Osteoblast (primary cell): ENCODE measurements at regions not wholly inside any gene's neighbourhood (a gene's known extent, or its start where the extent isn't known, plus 50 kb on each side); places are given as distances from the start of the nearest gene placed in this dataset.

Experiments
- DNase-seq: peaks from one replicate; pipeline ENCODE4 v3.0.0; 2011; ENCODE audit warnings: low spot score, mixed read lengths; ENCODE audit not compliant: insufficient read length; ENCODE audit errors: missing footprints
- H2AFZ ChIP-seq: 2 replicates; pipeline ENCODE4 v1.6.0; 2011; ENCODE audit warnings: mild to moderate bottlenecking, low read length
- H3K27ac ChIP-seq: 2 replicates; pipeline ENCODE4 v1.5.1; 2011; ENCODE audit warnings: mild to moderate bottlenecking, low read depth, low read length, moderate library complexity
- H3K27me3 ChIP-seq: 2 replicates; pipeline ENCODE4 v1.6.0; 2012; ENCODE audit warnings: mild to moderate bottlenecking, control low read depth, inconsistent platforms, low read length, moderate library complexity; ENCODE audit not compliant: insufficient read depth
- H3K36me3 ChIP-seq: 2 replicates; pipeline ENCODE4 v1.5.1; 2011; ENCODE audit warnings: mild to moderate bottlenecking, low read length, control low read depth, moderate library complexity; ENCODE audit not compliant: insufficient read depth
- H3K4me1 ChIP-seq: 2 replicates; pipeline ENCODE4 v1.5.1; 2011; ENCODE audit warnings: mild to moderate bottlenecking, low read length, control low read depth, moderate library complexity; ENCODE audit not compliant: insufficient read depth
- H3K4me2 ChIP-seq: 2 replicates; pipeline ENCODE4 v1.6.0; 2011; ENCODE audit warnings: mild to moderate bottlenecking, low read length; ENCODE audit not compliant: insufficient read depth
- H3K4me3 ChIP-seq: fragments of 200-600 bp; sonication (generic); 3 replicates; pipeline ENCODE4 v1.5.1; 2012; ENCODE audit warnings: mild to moderate bottlenecking, low read length, inconsistent platforms; ENCODE audit not compliant: insufficient read depth
- H3K79me2 ChIP-seq: 2 replicates; pipeline ENCODE4 v1.6.0; 2012; ENCODE audit warnings: mild to moderate bottlenecking, low read length, control low read depth, inconsistent platforms; ENCODE audit not compliant: insufficient read depth
- H3K9me3 ChIP-seq: 2 replicates; pipeline ENCODE4 v1.5.1; 2011; ENCODE audit warnings: low read depth, low read length, control low read depth
- H4K20me1 ChIP-seq: 2 replicates; pipeline ENCODE4 v1.6.0; 2012; ENCODE audit warnings: mild to moderate bottlenecking, low read length, control low read depth; ENCODE audit not compliant: insufficient read depth
- CTCF ChIP-seq: IDR thresholded peaks from 2 replicates; pipeline ENCODE4 v1.5.1; 2011; ENCODE audit warnings: mild to moderate bottlenecking, low read depth, low read length, moderate library complexity; ENCODE audit errors: extremely low read depth

- DNase-seq: no peak
- H3K27me3 ChIP-seq: no peaks in the 10 kb centered on the region
- no peak overlapping the region for H3K27ac ChIP-seq
- no peak overlapping the region for H3K4me3 ChIP-seq
- H3K4me1 ChIP-seq: peaks cover 34% of the 10 kb centered on the region
- no peak overlapping the region for H3K4me2 ChIP-seq
- H3K9me3 ChIP-seq: no peaks in the 10 kb centered on the region
- H3K79me2 ChIP-seq: no peaks in the 10 kb centered on the region
- H2AFZ ChIP-seq: no peak overlapping the region
- no peaks in the 10 kb centered on the region for H4K20me1 ChIP-seq
- no peaks in the 10 kb centered on the region for H3K36me3 ChIP-seq
- TF ChIP-seq CTCF: no peak
These were observed 742.7 kb upstream of the ZNF608 start for GRCh38 chr5:125489146-125489545.

GRCh38 chr5:125491986-125492492 is 745.6 kb upstream of the ZNF608 start:
- DNase-seq: no peak
- H3K4me3 ChIP-seq: peak overlapping the region; percentile 56
- no peaks in the 10 kb centered on the region for H3K9me3 ChIP-seq
- H3K4me2 ChIP-seq: peak overlapping the region; percentile 78
- H3K27ac ChIP-seq: no peak overlapping the region
- H3K36me3 ChIP-seq: no peaks in the 10 kb centered on the region
- H3K4me1 ChIP-seq: peaks cover 9% of the 10 kb centered on the region
- peak overlapping the region; percentile 86 for H2AFZ ChIP-seq
- no peaks in the 10 kb centered on the region for H4K20me1 ChIP-seq
- H3K27me3 ChIP-seq: no peaks in the 10 kb centered on the region
- no peak for TF ChIP-seq CTCF
- H3K79me2 ChIP-seq: no peaks in the 10 kb centered on the region

GRCh38 chr5:125492977-125493376 is 746.5 kb upstream of the ZNF608 start:
- no peak for DNase-seq
- Histone ChIP-seq H3K27ac (no peak overlapping the region), H3K79me2 (no peaks in the 10 kb centered on the region), H3K36me3 (no peaks in the 10 kb centered on the region), H3K27me3 (no peaks in the 10 kb centered on the region), H2AFZ (no peak overlapping the region), H3K4me1 (peaks cover 5% of the 10 kb centered on the region), H3K4me3 (no peak overlapping the region), H3K4me2 (no peak overlapping the region), H4K20me1 (no peaks in the 10 kb centered on the region), H3K9me3 (no peaks in the 10 kb centered on the region)
- TF ChIP-seq CTCF: no peak

GRCh38 chr5:125496393-125496792 is 750.0 kb upstream of the ZNF608 start:
- peaks cover 5% of the 10 kb centered on the region for H3K4me1 ChIP-seq
- no peaks in the 10 kb centered on the region for H3K79me2 ChIP-seq
- no peaks in the 10 kb centered on the region for H4K20me1 ChIP-seq
- no peak overlapping the region for H2AFZ ChIP-seq
- H3K4me2 ChIP-seq: no peak overlapping the region
- H3K9me3 ChIP-seq: no peaks in the 10 kb centered on the region
- no peak for DNase-seq
- no peak overlapping the region for H3K4me3 ChIP-seq
- no peaks in the 10 kb centered on the region for H3K36me3 ChIP-seq
- no peak overlapping the region for H3K27ac ChIP-seq
- TF ChIP-seq CTCF: no peak
- H3K27me3 ChIP-seq: no peaks in the 10 kb centered on the region
